ENCODE measurements at regions not wholly inside any gene's neighbourhood (a gene's known extent, or its start where the extent isn't known, plus 50 kb on each side); places are given as distances from the start of the nearest gene placed in this dataset.

- TF ChIP-seq EZH2phosphoT487 (conservative IDR thresholded peaks at IDR 0.05; ENCODE audit: low read length) (no peak), CTCF (IDR thresholded peaks at IDR 0.05; ENCODE audit: insufficient read depth, low read length, poor library complexity, severe bottlenecking) (no peak)
- no peaks in the 10 kb centered on the region for H4K20me1 ChIP-seq (ENCODE audit: low read depth, low read length)
- no peak overlapping the region for H3K27ac ChIP-seq (ENCODE audit: low read depth, low read length)
- no peak overlapping the region for H3K4me2 ChIP-seq (ENCODE audit: low read depth, low read length, poor library complexity, severe bottlenecking)
- no peaks in the 10 kb centered on the region for H3K9me3 ChIP-seq (ENCODE audit: insufficient read depth, low read length)
- no peaks in the 10 kb centered on the region for H3K79me2 ChIP-seq (ENCODE audit: insufficient read depth, low read length)
- no peak overlapping the region for H3K9ac ChIP-seq (ENCODE audit: low read length)
- no peaks in the 10 kb centered on the region for H3F3A ChIP-seq (ENCODE audit: insufficient read depth)
- H3K36me3 ChIP-seq (ENCODE audit: low read length), result no peaks in the 10 kb centered on the region
- H3K27me3 ChIP-seq (ENCODE audit: low read length), result no peaks in the 10 kb centered on the region
- H3K4me3 ChIP-seq (ENCODE audit: insufficient read depth, low read length, poor library complexity, severe bottlenecking), result no peak overlapping the region
- no peak overlapping the region for H2AFZ ChIP-seq (ENCODE audit: low read depth, low read length, severe bottlenecking)
- H3K9me2 ChIP-seq (replicated peaks; ENCODE audit: insufficient read depth, low read length), result no peaks in the 10 kb centered on the region
These were observed 75.1 kb downstream of the FOXI2 start for GRCh38 chr10:127812041-127812440.

- Histone ChIP-seq H3K79me2 (ENCODE audit: insufficient read depth, low read length) (no peaks in the 10 kb centered on the region), H4K20me1 (ENCODE audit: low read depth, low read length) (no peaks in the 10 kb centered on the region), H3K27ac (ENCODE audit: low read depth, low read length) (no peak overlapping the region), H3K9me2 (replicated peaks; ENCODE audit: insufficient read depth, low read length) (no peaks in the 10 kb centered on the region), H3F3A (ENCODE audit: insufficient read depth) (no peaks in the 10 kb centered on the region), H2AFZ (ENCODE audit: low read depth, low read length, severe bottlenecking) (no peak overlapping the region), H3K9ac (ENCODE audit: low read length) (no peak overlapping the region), H3K9me3 (ENCODE audit: insufficient read depth, low read length) (no peaks in the 10 kb centered on the region), H3K27me3 (ENCODE audit: low read length) (no peaks in the 10 kb centered on the region), H3K36me3 (ENCODE audit: low read length) (no peaks in the 10 kb centered on the region), H3K4me3 (ENCODE audit: insufficient read depth, low read length, poor library complexity, severe bottlenecking) (no peak overlapping the region), H3K4me2 (ENCODE audit: low read depth, low read length, poor library complexity, severe bottlenecking) (no peak overlapping the region)
- no peak for TF ChIP-seq EZH2phosphoT487 (conservative IDR thresholded peaks at IDR 0.05; ENCODE audit: low read length)
- no peak for TF ChIP-seq CTCF (IDR thresholded peaks at IDR 0.05; ENCODE audit: insufficient read depth, low read length, poor library complexity, severe bottlenecking)
These were observed 76.3 kb downstream of the FOXI2 start for GRCh38 chr10:127813290-127813689.

- Histone ChIP-seq H3K4me3 (ENCODE audit: insufficient read depth, low read length, poor library complexity, severe bottlenecking) (no peak overlapping the region), H3F3A (ENCODE audit: insufficient read depth) (no peaks in the 10 kb centered on the region), H3K27ac (ENCODE audit: low read depth, low read length) (no peak overlapping the region), H3K27me3 (ENCODE audit: low read length) (no peaks in the 10 kb centered on the region), H3K79me2 (ENCODE audit: insufficient read depth, low read length) (no peaks in the 10 kb centered on the region), H3K9me3 (ENCODE audit: insufficient read depth, low read length) (no peaks in the 10 kb centered on the region), H4K20me1 (ENCODE audit: low read depth, low read length) (no peaks in the 10 kb centered on the region), H3K36me3 (ENCODE audit: low read length) (no peaks in the 10 kb centered on the region), H3K9me2 (replicated peaks; ENCODE audit: insufficient read depth, low read length) (no peaks in the 10 kb centered on the region), H3K9ac (ENCODE audit: low read length) (no peak overlapping the region), H3K4me2 (ENCODE audit: low read depth, low read length, poor library complexity, severe bottlenecking) (no peak overlapping the region), H2AFZ (ENCODE audit: low read depth, low read length, severe bottlenecking) (no peak overlapping the region)
- TF ChIP-seq EZH2phosphoT487 (conservative IDR thresholded peaks at IDR 0.05; ENCODE audit: low read length), result no peak
- TF ChIP-seq CTCF (IDR thresholded peaks at IDR 0.05; ENCODE audit: insufficient read depth, low read length, poor library complexity, severe bottlenecking), result peak; percentile 27
These were observed 77.6 kb downstream of the CLRN3 start for GRCh38 chr10:127815147-127815546.

Data from SU-DHL-6 (cell line).